A673 (cell line): ENCODE measurements at regions not wholly inside any gene's neighbourhood (a gene's known extent, or its start where the extent isn't known, plus 50 kb on each side); places are given as distances from the start of the nearest gene placed in this dataset.

Source experiments
- BruUV-seq: library from RNA; stranded (reverse); fragments of 400-500 nt; replicated peaks from 2 replicates; lab custom pipeline; 2021; lab: Mats Ljungman, UMichigan
- CTCF ChIA-PET: fragments of 300-600 bp; sonication (Branson Sonifier 250); formaldehyde crosslinking; loops from one replicate; lab custom pipeline; 2022; ENCODE audit warnings: antibody characterized with exemption; lab: Charles Lee
- POLR2A ChIA-PET: fragments of 300-600 bp; sonication (Branson Sonifier 250); formaldehyde crosslinking; loops from one replicate; lab custom pipeline; 2022; ENCODE audit warnings: antibody characterized with exemption; ENCODE audit not compliant: low non-redundant PET; lab: Charles Lee
- DNase-seq: peaks from one replicate; pipeline ENCODE4 v3.0.0-alpha.2; 2015; ENCODE audit warnings: low spot score
- H3K27ac ChIP-seq: fragments of 200-600 bp; sonication (generic); 2 replicates; pipeline ENCODE4 v1.5.1; 2016; ENCODE audit warnings: mixed run types, low read depth, mild to moderate bottlenecking, mixed read lengths, antibody characterized with exemption, low read length; ENCODE audit not compliant: poor library complexity, severe bottlenecking
- H3K27me3 ChIP-seq: fragments of 200-600 bp; sonication (generic); replicated peaks from 2 replicates; pipeline ENCODE4 v1.6.1; 2017; ENCODE audit warnings: mixed run types, low read depth, mild to moderate bottlenecking, mixed read lengths, antibody characterized with exemption, low read length; ENCODE audit not compliant: insufficient read depth, poor library complexity
- H3K36me3 ChIP-seq: fragments of 200-600 bp; sonication (generic); 2 replicates; pipeline ENCODE4 v1.6.1; 2016; ENCODE audit warnings: mixed run types, mild to moderate bottlenecking, mixed read lengths, antibody characterized with exemption, low read length; ENCODE audit not compliant: insufficient read depth, poor library complexity, severe bottlenecking
- H3K4me1 ChIP-seq: fragments of 200-600 bp; sonication (generic); 2 replicates; pipeline ENCODE4 v1.6.1; 2017; ENCODE audit warnings: mixed run types, mild to moderate bottlenecking, mixed read lengths, antibody characterized with exemption, low read length; ENCODE audit not compliant: insufficient read depth, poor library complexity, severe bottlenecking
- H3K4me3 ChIP-seq: fragments of 200-600 bp; sonication (generic); 2 replicates; pipeline ENCODE4 v1.5.1; 2016; ENCODE audit warnings: low read depth, mixed run types, mild to moderate bottlenecking, mixed read lengths, low read length; ENCODE audit not compliant: poor library complexity, severe bottlenecking
- H3K9me3 ChIP-seq: fragments of 200-600 bp; sonication (generic); 2 replicates; pipeline ENCODE4 v1.6.1; 2016; ENCODE audit warnings: mixed run types, low read depth, mild to moderate bottlenecking, mixed read lengths, antibody characterized with exemption, low read length; ENCODE audit not compliant: poor library complexity, severe bottlenecking
- EZH2 ChIP-seq: fragments of 200-600 bp; sonication (generic); IDR thresholded peaks from 2 replicates; pipeline ENCODE4 v1.6.1; 2017; ENCODE audit warnings: borderline replicate concordance, low read depth, mild to moderate bottlenecking, mixed read lengths, antibody characterized with exemption, low read length; ENCODE audit not compliant: poor library complexity, severe bottlenecking
- intact Hi-C: fragments of 100-400 bp; cut with micrococcal nuclease; formaldehyde crosslinking; loops from one replicate; pipeline ENCODE4 v1.10.0; 2022; ENCODE audit not compliant: unreplicated experiment
- TF ChIP-seq, protein P1 (sequence below): fragments of 300-800, 200-600 bp; sonication (generic); conservative IDR thresholded peaks from 2 replicates; pipeline ENCODE4 v1.5.1; 2017; ENCODE audit warnings: low read depth, mild to moderate bottlenecking, antibody characterized with exemption, low read length, moderate library complexity, mixed read lengths

GRCh38 chr1:221939607-221940006 is 197.7 kb upstream of the DUSP10 start:
- ChIA-PET CTCF (no interaction called here), POLR2A (no interaction called here)
- Histone ChIP-seq H3K27me3 (no peaks in the 10 kb centered on the region), H3K36me3 (no peaks in the 10 kb centered on the region), H3K9me3 (no peaks in the 10 kb centered on the region), H3K4me1 (no peaks in the 10 kb centered on the region), H3K4me3 (no peak overlapping the region), H3K27ac (no peak overlapping the region)
- no peak for DNase-seq
- TF ChIP-seq EZH2: no peak
- TF ChIP-seq, protein P1, sequence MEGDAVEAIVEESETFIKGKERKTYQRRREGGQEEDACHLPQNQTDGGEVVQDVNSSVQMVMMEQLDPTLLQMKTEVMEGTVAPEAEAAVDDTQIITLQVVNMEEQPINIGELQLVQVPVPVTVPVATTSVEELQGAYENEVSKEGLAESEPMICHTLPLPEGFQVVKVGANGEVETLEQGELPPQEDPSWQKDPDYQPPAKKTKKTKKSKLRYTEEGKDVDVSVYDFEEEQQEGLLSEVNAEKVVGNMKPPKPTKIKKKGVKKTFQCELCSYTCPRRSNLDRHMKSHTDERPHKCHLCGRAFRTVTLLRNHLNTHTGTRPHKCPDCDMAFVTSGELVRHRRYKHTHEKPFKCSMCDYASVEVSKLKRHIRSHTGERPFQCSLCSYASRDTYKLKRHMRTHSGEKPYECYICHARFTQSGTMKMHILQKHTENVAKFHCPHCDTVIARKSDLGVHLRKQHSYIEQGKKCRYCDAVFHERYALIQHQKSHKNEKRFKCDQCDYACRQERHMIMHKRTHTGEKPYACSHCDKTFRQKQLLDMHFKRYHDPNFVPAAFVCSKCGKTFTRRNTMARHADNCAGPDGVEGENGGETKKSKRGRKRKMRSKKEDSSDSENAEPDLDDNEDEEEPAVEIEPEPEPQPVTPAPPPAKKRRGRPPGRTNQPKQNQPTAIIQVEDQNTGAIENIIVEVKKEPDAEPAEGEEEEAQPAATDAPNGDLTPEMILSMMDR: no peak
- BruUV-seq: no TSS peak
- intact Hi-C loops: no loop called here

DNA sequence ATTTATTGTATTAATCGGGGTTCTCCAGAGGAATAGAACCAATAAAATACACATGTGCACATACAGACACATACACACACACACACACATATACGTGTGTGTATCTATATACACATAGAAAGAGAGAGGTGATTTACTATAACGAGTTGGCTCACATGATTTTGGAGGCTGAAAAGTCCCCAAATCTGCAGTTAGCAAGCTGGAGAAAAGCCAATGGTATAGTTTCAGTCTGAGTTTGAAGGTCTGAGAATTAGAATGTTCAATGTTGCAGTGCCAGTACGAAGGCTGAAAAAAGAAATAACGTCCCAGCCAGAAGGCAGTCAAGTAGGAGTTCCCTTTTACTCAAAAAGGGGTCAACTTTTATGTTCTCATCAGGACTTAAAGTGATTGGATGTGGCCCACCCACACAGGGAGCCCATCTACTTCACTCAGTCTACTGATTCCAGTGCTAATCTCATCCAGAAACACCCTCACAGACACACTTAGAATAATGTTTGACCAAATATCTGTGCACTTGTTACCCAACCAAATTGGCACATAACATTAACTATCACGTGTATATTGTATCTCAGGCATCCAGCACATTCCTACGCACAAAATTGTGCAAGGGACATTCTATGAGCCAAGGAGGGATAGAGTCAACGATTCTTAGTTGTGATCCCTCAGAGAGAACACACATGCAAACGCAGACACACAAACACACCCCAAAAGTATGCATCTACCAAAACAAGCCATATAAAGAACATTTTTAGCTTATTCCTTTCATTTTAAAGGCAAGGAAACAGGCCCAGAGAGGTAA is 195.5 kb upstream of the DUSP10 start:
- DNase-seq: no peak
- no peaks in the 10 kb centered on the region for H3K27me3 ChIP-seq
- no peaks in the 10 kb centered on the region for H3K9me3 ChIP-seq
- no peak overlapping the region for H3K4me3 ChIP-seq
- TF ChIP-seq, protein P1: no peak
- TF ChIP-seq EZH2: no peak
- no peaks in the 10 kb centered on the region for H3K4me1 ChIP-seq
- no TSS peak for BruUV-seq
- no peak overlapping the region for H3K27ac ChIP-seq
- intact Hi-C loops: no loop called here
- POLR2A ChIA-PET: no interaction called here
- no peaks in the 10 kb centered on the region for H3K36me3 ChIP-seq
- CTCF ChIA-PET: no interaction called here

- BruUV-seq: no TSS peak
- Histone ChIP-seq H3K9me3 (no peaks in the 10 kb centered on the region), H3K4me3 (no peak overlapping the region), H3K27ac (no peak overlapping the region), H3K27me3 (no peaks in the 10 kb centered on the region), H3K36me3 (no peaks in the 10 kb centered on the region), H3K4me1 (no peaks in the 10 kb centered on the region)
- ChIA-PET POLR2A (no interaction called here), CTCF (no interaction called here)
- intact Hi-C loops: no loop called here
- TF ChIP-seq, protein P1: no peak
- TF ChIP-seq EZH2: no peak
- no peak for DNase-seq
Measured at GRCh38 chr1:221933814-221934213, 191.9 kb upstream of the DUSP10 start.
